ENCODE measurements at regions not wholly inside any gene's neighbourhood (a gene's known extent, or its start where the extent isn't known, plus 50 kb on each side); places are given as distances from the start of the nearest gene placed in this dataset.

- peak; percentile 50 to 56 for DNase-seq (ENCODE audit: low read depth in 2 of 2)
Observed at GRCh38 chr6:157756708-157757429, 66.2 kb upstream of the SNX9 start.

- no peak for DNase-seq (ENCODE audit: low read depth in 2 of 2)
Observed at GRCh38 chr6:157757430-157758403, 65.3 kb upstream of the SNX9 start.

GRCh38 chr6:157758516-157759023, 64.5 kb upstream of the SNX9 start:
- no peak for DNase-seq (ENCODE audit: low read depth in 2 of 2)

GRCh38 chr6:157759028-157759427, 64.0 kb upstream of the SNX9 start:
- DNase-seq (ENCODE audit: low read depth in 2 of 2) = no peak

GRCh38 chr6:157760137-157760536, 62.9 kb upstream of the SNX9 start:
- DNase-seq (ENCODE audit: low read depth in 2 of 2) = no peak

GRCh38 chr6:157760589-157761330, 62.3 kb upstream of the SNX9 start:
- peak in 1 of 2 donors; percentile 21 for DNase-seq (ENCODE audit: low read depth in 2 of 2)

GRCh38 chr6:157761331-157761921, 61.6 kb upstream of the SNX9 start:
- DNase-seq (ENCODE audit: low read depth in 2 of 2) = peak in 1 of 2 donors; percentile 24

GRCh38 chr6:157761926-157762325, 61.1 kb upstream of the SNX9 start:
- no peak for DNase-seq (ENCODE audit: low read depth in 2 of 2)

- no peak for DNase-seq (ENCODE audit: low read depth in 2 of 2)
Observed at GRCh38 chr6:157762636-157763035, 60.4 kb upstream of the SNX9 start.

GRCh38 chr6:157763129-157763903, 59.7 kb upstream of the SNX9 start:
- DNase-seq (ENCODE audit: low read depth in 2 of 2) = no peak

- no peak for DNase-seq (ENCODE audit: low read depth in 2 of 2)
Observed at GRCh38 chr6:157763904-157764177, 59.2 kb upstream of the SNX9 start.

- DNase-seq (ENCODE audit: low read depth in 2 of 2) = peak; percentile 65 to 75
Observed at GRCh38 chr6:157764178-157765068, 58.6 kb upstream of the SNX9 start.

- no peak for DNase-seq (ENCODE audit: low read depth in 2 of 2)
Observed at GRCh38 chr6:157766901-157767774, 55.9 kb upstream of the SNX9 start.

- DNase-seq (ENCODE audit: low read depth in 2 of 2) = no peak
Observed at GRCh38 chr6:157767775-157768156, 55.3 kb upstream of the SNX9 start.

- DNase-seq (ENCODE audit: low read depth in 2 of 2) = no peak
Observed at GRCh38 chr6:157768304-157768703, 54.7 kb upstream of the SNX9 start.

GRCh38 chr6:157768863-157769551, 54.0 kb upstream of the SNX9 start:
- DNase-seq (ENCODE audit: low read depth in 2 of 2) = no peak

- no peak for DNase-seq (ENCODE audit: low read depth in 2 of 2)
Observed at GRCh38 chr6:157769776-157770426, 53.1 kb upstream of the SNX9 start.

GRCh38 chr6:157770946-157771345, 52.1 kb upstream of the SNX9 start:
- DNase-seq (ENCODE audit: low read depth in 2 of 2) = no peak
